ENCODE measurements at regions not wholly inside any gene's neighbourhood (a gene's known extent, or its start where the extent isn't known, plus 50 kb on each side); places are given as distances from the start of the nearest gene placed in this dataset.

- TF ChIP-seq CTCF (IDR thresholded peaks at IDR 0.05), result no peak
- TF ChIP-seq POLR2A (IDR thresholded peaks at IDR 0.05), result no peak
- Histone ChIP-seq H3K9me3 (no peaks in the 10 kb centered on the region), H3K27me3 (no peaks in the 10 kb centered on the region), H3K4me1 (no peaks in the 10 kb centered on the region), H3K36me3 (no peaks in the 10 kb centered on the region), H3K4me3 (no peak overlapping the region), H3K27ac (no peak overlapping the region)
- intact Hi-C loops (cut with DNase I), result no loop called here
- whole genome bisulfite sequencing, 4 donors, result 95 to 97% (median 96%) methylated on average over 6 of the region's 6 CpGs
- DNase-seq (no peak), ATAC-seq (no peak)
Measured at GRCh38 chr1:83631851-83632250, 367.1 kb downstream of the TTLL7 start.

GRCh38 chr1:83627045-83627444 is 371.9 kb downstream of the TTLL7 start:
- intact Hi-C loops (cut with DNase I), result no loop called here
- WGBS, 4 donors, result 90 to 100% (median 93%) methylated on average over 1 of the region's 1 CpG
- H3K36me3 ChIP-seq, result no peaks in the 10 kb centered on the region

GRCh38 chr1:83626603-83627002 is 372.3 kb downstream of the TTLL7 start:
- H3K27ac ChIP-seq, result no peak overlapping the region

More at GRCh38 chr1:83627045-83627444, 371.9 kb downstream of the TTLL7 start:
- no peak for DNase-seq
- H3K4me1 ChIP-seq, result no peaks in the 10 kb centered on the region
- no peak overlapping the region for H3K4me3 ChIP-seq
- H3K9me3 ChIP-seq, result no peaks in the 10 kb centered on the region
- no peaks in the 10 kb centered on the region for H3K27me3 ChIP-seq
- TF ChIP-seq POLR2A (IDR thresholded peaks at IDR 0.05) (no peak), CTCF (IDR thresholded peaks at IDR 0.05) (no peak)
- ATAC-seq, result no peak
- H3K27ac ChIP-seq, result no peak overlapping the region

GRCh38 chr1:83625646-83626045 is 373.3 kb downstream of the TTLL7 start:
- TF ChIP-seq POLR2A (IDR thresholded peaks at IDR 0.05) (no peak), CTCF (IDR thresholded peaks at IDR 0.05) (no peak)
- no peak for DNase-seq
- H3K27ac ChIP-seq, result no peak overlapping the region
- no peak overlapping the region for H3K4me3 ChIP-seq
- H3K36me3 ChIP-seq, result no peaks in the 10 kb centered on the region
- H3K4me1 ChIP-seq, result no peaks in the 10 kb centered on the region
- no peak for ATAC-seq
- no peaks in the 10 kb centered on the region for H3K27me3 ChIP-seq
- H3K9me3 ChIP-seq, result no peaks in the 10 kb centered on the region
- WGBS, 4 donors, result 95 to 96% (median 96%) methylated on average over 3 of the region's 3 CpGs
- intact Hi-C loops (cut with DNase I), result no loop called here

More at GRCh38 chr1:83626603-83627002, 372.3 kb downstream of the TTLL7 start:
- DNase-seq (no peak), ATAC-seq (no peak)
- no peak overlapping the region for H3K4me3 ChIP-seq
- intact Hi-C loops (cut with DNase I), result no loop called here
- H3K9me3 ChIP-seq, result no peaks in the 10 kb centered on the region
- no peaks in the 10 kb centered on the region for H3K27me3 ChIP-seq
- 26 to 43% (median 39%) methylated on average over 1 of the region's 1 CpG for whole genome bisulfite sequencing, 4 donors
- no peaks in the 10 kb centered on the region for H3K36me3 ChIP-seq
- TF ChIP-seq CTCF (IDR thresholded peaks at IDR 0.05) (no peak), POLR2A (IDR thresholded peaks at IDR 0.05) (no peak)
- H3K4me1 ChIP-seq, result no peaks in the 10 kb centered on the region
